ENCODE measurements at regions not wholly inside any gene's neighbourhood (a gene's known extent, or its start where the extent isn't known, plus 50 kb on each side); places are given as distances from the start of the nearest gene placed in this dataset.
"Not testable (repeated sequence)": the region's sequence is repeated elsewhere in the genome, so short reads cannot be mapped to it uniquely, and the experiment has no call there.

- Histone ChIP-seq H3K9ac (ENCODE audit: low read depth in 1 of 3, low read length in 3 of 3) (no peak overlapping the region), H3K27me3 (ENCODE audit: control insufficient read depth in 3 of 3, insufficient read depth in 3 of 3, low read length in 3 of 3) (peaks cover 23 to 37% (median 35%) of the 10 kb centered on the region in 3 donors), H3K9me3 (ENCODE audit: control insufficient read depth in 3 of 3, low read length in 3 of 3) (no peaks in the 10 kb centered on the region), H3K4me1 (ENCODE audit: control insufficient read depth in 3 of 3, insufficient read depth in 3 of 3, low read length in 3 of 3) (no peaks in the 10 kb centered on the region), H3K36me3 (ENCODE audit: control insufficient read depth in 3 of 3, insufficient read depth in 3 of 3, low read length in 3 of 3) (no peaks in the 10 kb centered on the region), H3K27ac (ENCODE audit: low read depth, low read length) (no peak overlapping the region), H3K4me3 (ENCODE audit: low read length in 3 of 3) (no peak overlapping the region)
Measured at GRCh38 chr1:38778051-38778450, 81.5 kb downstream of the RRAGC start.

GRCh38 chr1:38777464-38777957 is 82.1 kb downstream of the RRAGC start:
- no peak overlapping the region for H3K4me3 ChIP-seq (ENCODE audit: low read length in 3 of 3)
- H3K9me3 ChIP-seq (ENCODE audit: control insufficient read depth in 3 of 3, low read length in 3 of 3): no peaks in the 10 kb centered on the region
- H3K4me1 ChIP-seq (ENCODE audit: control insufficient read depth in 3 of 3, insufficient read depth in 3 of 3, low read length in 3 of 3): no peaks in the 10 kb centered on the region
- no peak overlapping the region for H3K27ac ChIP-seq (ENCODE audit: low read depth, low read length)
- no peak overlapping the region for H3K9ac ChIP-seq (ENCODE audit: low read depth in 1 of 3, low read length in 3 of 3)
- peaks cover 23 to 37% (median 35%) of the 10 kb centered on the region in 3 donors for H3K27me3 ChIP-seq (ENCODE audit: control insufficient read depth in 3 of 3, insufficient read depth in 3 of 3, low read length in 3 of 3)
- H3K36me3 ChIP-seq (ENCODE audit: control insufficient read depth in 3 of 3, insufficient read depth in 3 of 3, low read length in 3 of 3): no peaks in the 10 kb centered on the region

GRCh38 chr1:38776466-38777065 is 83.0 kb downstream of the RRAGC start:
- Histone ChIP-seq H3K9ac (ENCODE audit: low read depth in 1 of 3, low read length in 3 of 3) (no peak overlapping the region), H3K9me3 (ENCODE audit: control insufficient read depth in 3 of 3, low read length in 3 of 3) (no peaks in the 10 kb centered on the region), H3K4me1 (ENCODE audit: control insufficient read depth in 3 of 3, insufficient read depth in 3 of 3, low read length in 3 of 3) (no peaks in the 10 kb centered on the region), H3K27ac (ENCODE audit: low read depth, low read length) (no peak overlapping the region), H3K36me3 (ENCODE audit: control insufficient read depth in 3 of 3, insufficient read depth in 3 of 3, low read length in 3 of 3) (no peaks in the 10 kb centered on the region), H3K27me3 (ENCODE audit: control insufficient read depth in 3 of 3, insufficient read depth in 3 of 3, low read length in 3 of 3) (peaks cover 15 to 29% (median 27%) of the 10 kb centered on the region in 3 donors), H3K4me3 (ENCODE audit: low read length in 3 of 3) (no peak overlapping the region)

GRCh38 chr1:38775175-38775845 is 84.3 kb downstream of the RRAGC start:
- H3K4me3 ChIP-seq (ENCODE audit: low read length in 3 of 3): no peak overlapping the region
- peaks cover 15 to 21% (median 19%) of the 10 kb centered on the region in 3 donors for H3K27me3 ChIP-seq (ENCODE audit: control insufficient read depth in 3 of 3, insufficient read depth in 3 of 3, low read length in 3 of 3)
- no peak overlapping the region for H3K27ac ChIP-seq (ENCODE audit: low read depth, low read length)
- H3K9ac ChIP-seq (ENCODE audit: low read depth in 1 of 3, low read length in 3 of 3): no peak overlapping the region
- H3K9me3 ChIP-seq (ENCODE audit: control insufficient read depth in 3 of 3, low read length in 3 of 3): no peaks in the 10 kb centered on the region
- no peaks in the 10 kb centered on the region for H3K36me3 ChIP-seq (ENCODE audit: control insufficient read depth in 3 of 3, insufficient read depth in 3 of 3, low read length in 3 of 3)
- H3K4me1 ChIP-seq (ENCODE audit: control insufficient read depth in 3 of 3, insufficient read depth in 3 of 3, low read length in 3 of 3): no peaks in the 10 kb centered on the region

GRCh38 chr1:38773483-38773882 is 86.1 kb downstream of the RRAGC start:
- Histone ChIP-seq H3K9me3 (ENCODE audit: control insufficient read depth in 3 of 3, low read length in 3 of 3) (no peaks in the 10 kb centered on the region), H3K27ac (ENCODE audit: low read depth, low read length) (no peak overlapping the region), H3K27me3 (ENCODE audit: control insufficient read depth in 3 of 3, insufficient read depth in 3 of 3, low read length in 3 of 3) (peaks cover 7 to 15% (median 12%) of the 10 kb centered on the region in 3 donors), H3K36me3 (ENCODE audit: control insufficient read depth in 3 of 3, insufficient read depth in 3 of 3, low read length in 3 of 3) (no peaks in the 10 kb centered on the region), H3K4me3 (ENCODE audit: low read length in 3 of 3) (no peak overlapping the region), H3K9ac (ENCODE audit: low read depth in 1 of 3, low read length in 3 of 3) (no peak overlapping the region), H3K4me1 (ENCODE audit: control insufficient read depth in 3 of 3, insufficient read depth in 3 of 3, low read length in 3 of 3) (no peaks in the 10 kb centered on the region)

GRCh38 chr1:38772953-38773352 is 86.6 kb downstream of the RRAGC start:
- H3K27me3 ChIP-seq (ENCODE audit: control insufficient read depth in 3 of 3, insufficient read depth in 3 of 3, low read length in 3 of 3): peaks cover 7 to 12% (median 12%) of the 10 kb centered on the region in 3 donors
- H3K9ac ChIP-seq (ENCODE audit: low read depth in 1 of 3, low read length in 3 of 3): no peak overlapping the region
- no peak overlapping the region for H3K27ac ChIP-seq (ENCODE audit: low read depth, low read length)
- no peaks in the 10 kb centered on the region for H3K4me1 ChIP-seq (ENCODE audit: control insufficient read depth in 3 of 3, insufficient read depth in 3 of 3, low read length in 3 of 3)
- H3K4me3 ChIP-seq (ENCODE audit: low read length in 3 of 3): no peak overlapping the region
- H3K36me3 ChIP-seq (ENCODE audit: control insufficient read depth in 3 of 3, insufficient read depth in 3 of 3, low read length in 3 of 3): no peaks in the 10 kb centered on the region
- no peaks in the 10 kb centered on the region for H3K9me3 ChIP-seq (ENCODE audit: control insufficient read depth in 3 of 3, low read length in 3 of 3)

- Histone ChIP-seq H3K9me3 (ENCODE audit: control insufficient read depth in 3 of 3, low read length in 3 of 3) (no peaks in the 10 kb centered on the region), H3K4me3 (ENCODE audit: low read length in 3 of 3) (no peak overlapping the region), H3K27ac (ENCODE audit: low read depth, low read length) (no peak overlapping the region), H3K9ac (ENCODE audit: low read depth in 1 of 3, low read length in 3 of 3) (no peak overlapping the region), H3K4me1 (ENCODE audit: control insufficient read depth in 3 of 3, insufficient read depth in 3 of 3, low read length in 3 of 3) (no peaks in the 10 kb centered on the region), H3K27me3 (ENCODE audit: control insufficient read depth in 3 of 3, insufficient read depth in 3 of 3, low read length in 3 of 3) (peaks cover 7 to 12% (median 12%) of the 10 kb centered on the region in 3 donors), H3K36me3 (ENCODE audit: control insufficient read depth in 3 of 3, insufficient read depth in 3 of 3, low read length in 3 of 3) (no peaks in the 10 kb centered on the region)
Measured at GRCh38 chr1:38772026-38772425, 87.5 kb downstream of the RRAGC start.

- not testable (repeated sequence) for H3K27ac ChIP-seq (ENCODE audit: low read depth, low read length); H3K36me3 ChIP-seq (ENCODE audit: control insufficient read depth in 3 of 3, insufficient read depth in 3 of 3, low read length in 3 of 3); H3K9ac ChIP-seq (ENCODE audit: low read depth in 1 of 3, low read length in 3 of 3); H3K9me3 ChIP-seq (ENCODE audit: control insufficient read depth in 3 of 3, low read length in 3 of 3); H3K4me1 ChIP-seq (ENCODE audit: control insufficient read depth in 3 of 3, insufficient read depth in 3 of 3, low read length in 3 of 3); H3K4me3 ChIP-seq (ENCODE audit: low read length in 3 of 3)
- peaks cover 8 to 12% (median 8%) of the 10 kb centered on the region in 3 donors for H3K27me3 ChIP-seq (ENCODE audit: control insufficient read depth in 3 of 3, insufficient read depth in 3 of 3, low read length in 3 of 3)
Measured at GRCh38 chr1:38770516-38771173, 88.9 kb downstream of the RRAGC start.

- no peaks in the 10 kb centered on the region for H3K4me1 ChIP-seq (ENCODE audit: control insufficient read depth in 3 of 3, insufficient read depth in 3 of 3, low read length in 3 of 3)
- H3K9ac ChIP-seq (ENCODE audit: low read depth in 1 of 3, low read length in 3 of 3): no peak overlapping the region
Measured at GRCh38 chr1:38766125-38766524, 93.4 kb downstream of the RRAGC start.

GRCh38 chr1:38763121-38763520 is 96.5 kb downstream of the RRAGC start:
- Histone ChIP-seq H3K9ac (ENCODE audit: low read depth in 1 of 3, low read length in 3 of 3) (no peak overlapping the region), H3K27me3 (ENCODE audit: control insufficient read depth in 3 of 3, insufficient read depth in 3 of 3, low read length in 3 of 3) (peaks cover 6 to 18% (median 15%) of the 10 kb centered on the region in 3 donors), H3K4me3 (ENCODE audit: low read length in 3 of 3) (no peak overlapping the region), H3K27ac (ENCODE audit: low read depth, low read length) (no peak overlapping the region), H3K4me1 (ENCODE audit: control insufficient read depth in 3 of 3, insufficient read depth in 3 of 3, low read length in 3 of 3) (no peaks in the 10 kb centered on the region), H3K9me3 (ENCODE audit: control insufficient read depth in 3 of 3, low read length in 3 of 3) (peaks cover 0 to 2% (median 0%) of the 10 kb centered on the region in 3 donors), H3K36me3 (ENCODE audit: control insufficient read depth in 3 of 3, insufficient read depth in 3 of 3, low read length in 3 of 3) (no peaks in the 10 kb centered on the region)

More at GRCh38 chr1:38766125-38766524, 93.4 kb downstream of the RRAGC start:
- peaks cover 6 to 14% (median 12%) of the 10 kb centered on the region in 3 donors for H3K27me3 ChIP-seq (ENCODE audit: control insufficient read depth in 3 of 3, insufficient read depth in 3 of 3, low read length in 3 of 3)
- H3K4me3 ChIP-seq (ENCODE audit: low read length in 3 of 3): no peak overlapping the region
- peaks cover 0 to 2% (median 0%) of the 10 kb centered on the region in 3 donors for H3K9me3 ChIP-seq (ENCODE audit: control insufficient read depth in 3 of 3, low read length in 3 of 3)
- no peak overlapping the region for H3K27ac ChIP-seq (ENCODE audit: low read depth, low read length)
- no peaks in the 10 kb centered on the region for H3K36me3 ChIP-seq (ENCODE audit: control insufficient read depth in 3 of 3, insufficient read depth in 3 of 3, low read length in 3 of 3)

Measured in skeletal muscle tissue (tissue), 3 donors.